ENCODE measurements at regions not wholly inside any gene's neighbourhood (a gene's known extent, or its start where the extent isn't known, plus 50 kb on each side); places are given as distances from the start of the nearest gene placed in this dataset.

- no peak for DNase-seq (ENCODE audit: low read depth in 2 of 2)
These were observed 54.6 kb upstream of the TNP1 start for GRCh38 chr2:216914491-216914890.

GRCh38 chr2:216911886-216912285 lies 52.0 kb upstream of the TNP1 start:
- DNase-seq (ENCODE audit: low read depth in 2 of 2), result no peak

GRCh38 chr2:216911008-216911407 lies 51.1 kb upstream of the TNP1 start:
- no peak for DNase-seq (ENCODE audit: low read depth in 2 of 2)

GRCh38 chr2:216909541-216910210 lies 49.8 kb upstream of the TNP1 start:
- DNase-seq (ENCODE audit: low read depth in 2 of 2), result no peak

Measured in stimulated activated CD8-positive, alpha-beta memory T cell treated with anti-CD3 and anti-CD28 coated beads, Interleukin-2, amount 100 ng/mL, for 48 hours (primary cell).